GM23338 (cell line): ENCODE measurements at regions not wholly inside any gene's neighbourhood (a gene's known extent, or its start where the extent isn't known, plus 50 kb on each side); places are given as distances from the start of the nearest gene placed in this dataset.

Experiments used
- ATAC-seq: fragments of 200-7000 bp; cut with Tn5 transposase; 3 replicates; pipeline ENCODE4 v1.9.1; 2020
- DNase-seq: peaks from one replicate; pipeline ENCODE4 v3.0.0-alpha.2; 2015; ENCODE audit warnings: low spot score
- H2AFZ ChIP-seq: fragments of 200-600 bp; sonication (generic); 2 replicates; pipeline ENCODE4 v1.8.0; 2016; ENCODE audit warnings: antibody characterized with exemption, mild to moderate bottlenecking, moderate library complexity
- H3F3A ChIP-seq: fragments of 200-600 bp; sonication (generic); replicated peaks from 2 replicates; pipeline ENCODE4 v1.8.0; 2017; ENCODE audit warnings: antibody characterized with exemption, mixed run types, low read depth
- H3K27ac ChIP-seq: fragments of 200-600 bp; sonication (generic); 2 replicates; pipeline ENCODE4 v1.6.1; 2016; ENCODE audit warnings: low read depth
- H3K27me3 ChIP-seq: fragments of 200-600 bp; sonication (generic); 2 replicates; pipeline ENCODE4 v1.8.0; 2016; ENCODE audit warnings: mild to moderate bottlenecking, mixed run types, moderate library complexity; ENCODE audit not compliant: insufficient read depth
- H3K36me3 ChIP-seq: fragments of 200-600 bp; sonication (generic); 2 replicates; pipeline ENCODE4 v1.8.0; 2016; ENCODE audit warnings: mild to moderate bottlenecking; ENCODE audit not compliant: insufficient read depth
- H3K4me1 ChIP-seq: fragments of 200-600 bp; sonication (generic); 2 replicates; pipeline ENCODE4 v1.8.0; 2016; ENCODE audit warnings: mild to moderate bottlenecking, moderate library complexity; ENCODE audit not compliant: insufficient read depth
- H3K4me2 ChIP-seq: fragments of 200-600 bp; sonication (generic); 2 replicates; pipeline ENCODE4 v1.7.1; 2017; ENCODE audit warnings: mixed run types
- H3K4me3 ChIP-seq: fragments of 200-600 bp; sonication (generic); 2 replicates; pipeline ENCODE4 v1.6.1; 2016; ENCODE audit warnings: mixed run types
- H3K79me2 ChIP-seq: fragments of 200-600 bp; sonication (generic); replicated peaks from 2 replicates; pipeline ENCODE4 v1.8.0; 2017; ENCODE audit warnings: mild to moderate bottlenecking; ENCODE audit not compliant: insufficient read depth
- H3K9me2 ChIP-seq: fragments of 200-600 bp; sonication (generic); 2 replicates; pipeline ENCODE4 v1.8.0; 2017; ENCODE audit not compliant: insufficient read depth
- H4K20me1 ChIP-seq: fragments of 200-600 bp; sonication (generic); replicated peaks from 2 replicates; pipeline ENCODE4 v1.8.0; 2017; ENCODE audit warnings: mild to moderate bottlenecking; ENCODE audit not compliant: insufficient read depth
- H3K27ac Mint-ChIP-seq: 2 replicates; pipeline ENCODE4 v1.8.0; 2020; ENCODE audit warnings: inconsistent platforms, mild to moderate bottlenecking, moderate library complexity, mixed read lengths
- H3K27me3 Mint-ChIP-seq: 3 replicates; pipeline ENCODE4 v1.8.0; 2022; ENCODE audit warnings: low read depth, mild to moderate bottlenecking, moderate library complexity, mixed read lengths, inconsistent platforms; ENCODE audit not compliant: insufficient read depth, poor library complexity
- H3K36me3 Mint-ChIP-seq: 3 replicates; pipeline ENCODE4 v1.8.0; 2021; ENCODE audit warnings: low read depth, mild to moderate bottlenecking, inconsistent platforms, moderate library complexity, mixed read lengths
- H3K4me1 Mint-ChIP-seq: 3 replicates; pipeline ENCODE4 v1.8.0; 2020; ENCODE audit warnings: mild to moderate bottlenecking, inconsistent platforms, mixed read lengths
- H3K4me3 Mint-ChIP-seq: 3 replicates; pipeline ENCODE4 v1.8.0; 2021; ENCODE audit warnings: moderate library complexity, mild to moderate bottlenecking, inconsistent platforms, mixed read lengths
- H3K9me3 Mint-ChIP-seq: 3 replicates; pipeline ENCODE4 v1.8.0; 2020; ENCODE audit warnings: moderate library complexity, mild to moderate bottlenecking, inconsistent platforms, mixed read lengths
- CREB1 ChIP-seq: fragments of 250-450 bp; sonication (Bioruptor Pico); IDR thresholded peaks from 2 replicates; pipeline ENCODE4 v1.5.0; 2020; ENCODE audit warnings: low read depth, mild to moderate bottlenecking, moderate library complexity
- CTCF ChIP-seq, 2 experiments: fragments of 200-600 bp in 1 of 2; sonication (generic) in 1 of 2; conservative IDR thresholded peaks; 2 replicates each; pipeline versions ENCODE4 v1.5.1 to v1.6.1; 2016 to 2017; ENCODE audit warnings: antibody characterized with exemption in 2 of 2, low read depth in 2 of 2, mild to moderate bottlenecking in 2 of 2, moderate library complexity in 1 of 2
- ETS1 ChIP-seq: IDR thresholded peaks from 2 replicates; pipeline ENCODE4 v1.6.1; 2016; ENCODE audit warnings: antibody characterized with exemption
- EZH2 ChIP-seq: fragments of 200-600 bp; sonication (generic); IDR thresholded peaks from one replicate; pipeline ENCODE4 v1.8.0; 2017; ENCODE audit warnings: antibody characterized with exemption, mild to moderate bottlenecking, low read depth; ENCODE audit not compliant: unreplicated experiment
- EZH2phosphoT487 ChIP-seq: fragments of 200-600 bp; sonication (generic); IDR thresholded peaks from one replicate; pipeline ENCODE4 v1.8.1; 2018; ENCODE audit warnings: antibody characterized with exemption; ENCODE audit not compliant: unreplicated experiment
- JUNB ChIP-seq: IDR thresholded peaks from one replicate; pipeline ENCODE4 v1.6.1; 2016; ENCODE audit warnings: antibody characterized with exemption; ENCODE audit not compliant: unreplicated experiment
- NANOG ChIP-seq: IDR thresholded peaks from 2 replicates; pipeline ENCODE4 v1.6.1; 2016; ENCODE audit warnings: antibody characterized with exemption, borderline replicate concordance
- POLR2AphosphoS5 ChIP-seq: IDR thresholded peaks from 2 replicates; pipeline ENCODE4 v1.6.1; 2016; ENCODE audit warnings: antibody characterized with exemption, low read depth
- REST ChIP-seq: IDR thresholded peaks from one replicate; pipeline ENCODE4 v1.6.1; 2018; ENCODE audit warnings: antibody characterized with exemption; ENCODE audit not compliant: unreplicated experiment
- STAT1 ChIP-seq: IDR thresholded peaks from one replicate; pipeline ENCODE4 v1.6.1; 2016; ENCODE audit warnings: antibody characterized with exemption; ENCODE audit not compliant: unreplicated experiment
- ZNF114 ChIP-seq: fragments of 250-450 bp; sonication (Bioruptor Pico); IDR thresholded peaks from 2 replicates; pipeline ENCODE4 v1.5.0; 2020; ENCODE audit warnings: mild to moderate bottlenecking, moderate library complexity
- ZNF331 ChIP-seq: fragments of 250-450 bp; sonication (Bioruptor Pico); IDR thresholded peaks from 2 replicates; pipeline ENCODE4 v1.5.0; 2020; ENCODE audit warnings: low read depth, mild to moderate bottlenecking, moderate library complexity
- ZNF462 ChIP-seq: fragments of 250-450 bp; sonication (Bioruptor Pico); IDR thresholded peaks from 2 replicates; pipeline ENCODE4 v1.5.0; 2020; ENCODE audit warnings: mild to moderate bottlenecking, moderate library complexity

- ATAC-seq (no peak), DNase-seq (no peak)
- no peak overlapping the region for H3K27ac ChIP-seq
- no peaks in the 10 kb centered on the region for H4K20me1 ChIP-seq
- no peaks in the 10 kb centered on the region for H3K4me1 ChIP-seq
- no peak overlapping the region for H3K4me2 ChIP-seq
- no peak overlapping the region for H3K4me3 Mint-ChIP-seq
- no peak overlapping the region for H3K27ac Mint-ChIP-seq
- no peak overlapping the region for H2AFZ ChIP-seq
- H3K4me1 Mint-ChIP-seq, result no peaks in the 10 kb centered on the region
- no peaks in the 10 kb centered on the region for H3K27me3 Mint-ChIP-seq
- TF ChIP-seq EZH2phosphoT487 (no peak), JUNB (no peak), STAT1 (no peak), ZNF331 (CRISPR knock-in tag) (no peak), REST (no peak), CREB1 (no peak), ZNF114 (CRISPR knock-in tag) (no peak), EZH2 (no peak), NANOG (no peak), CTCF (conservative IDR thresholded peaks at IDR 0.05; ENCODE audit: low read depth in 2 of 2) (no peak), POLR2AphosphoS5 (no peak), ETS1 (no peak), ZNF462 (no peak)
- H3K4me3 ChIP-seq, result no peak overlapping the region
- no peaks in the 10 kb centered on the region for H3K27me3 ChIP-seq
- peaks cover 8% of the 10 kb centered on the region; the same call in 2 of the 3 replicates for H3K9me3 Mint-ChIP-seq
- H3K36me3 Mint-ChIP-seq, result no peaks in the 10 kb centered on the region
- H3K36me3 ChIP-seq, result no peaks in the 10 kb centered on the region
- no peaks in the 10 kb centered on the region for H3K79me2 ChIP-seq
- H3F3A ChIP-seq, result no peaks in the 10 kb centered on the region
- H3K9me2 ChIP-seq, result no peaks in the 10 kb centered on the region
Observed at GRCh38 chr3:35919160-35919559, 279.8 kb downstream of the ARPP21 start.
